Common myeloid progenitor, CD34-positive (primary cell): ENCODE measurements at regions not wholly inside any gene's neighbourhood (a gene's known extent, or its start where the extent isn't known, plus 50 kb on each side); places are given as distances from the start of the nearest gene placed in this dataset.
A peak's percentile ranks its signal among the peaks of the same experiment; 100 is the strongest.
"Not testable (repeated sequence)": the region's sequence is repeated elsewhere in the genome, so short reads cannot be mapped to it uniquely, and the experiment has no call there.

ENCODE experiments used
- CTCF ChIA-PET: fragments of 350-600 bp; sonication (Branson Sonifier 250); formaldehyde crosslinking; loops from one replicate; lab custom pipeline; 2021; ENCODE audit warnings: antibody characterized with exemption; lab: Charles Lee
- POLR2A ChIA-PET: fragments of 350-600 bp; sonication (Branson Sonifier 250); formaldehyde crosslinking; loops from one replicate; lab custom pipeline; 2021; ENCODE audit warnings: antibody characterized with exemption; lab: Charles Lee
- DNase-seq, 3 donors: peaks; one replicate each; pipeline versions ENCODE4 v3.0.0 to v3.0.0-alpha.2; 2013
- H3K27ac ChIP-seq, 2 experiments: 1 replicate in 1 of 2; 2 replicates in 1 of 2; pipeline ENCODE4 v1.7.0; 2013; ENCODE audit warnings: inconsistent platforms in 2 of 2, low read length in 2 of 2, mild to moderate bottlenecking in 2 of 2, low read depth in 1 of 2, moderate library complexity in 1 of 2; ENCODE audit not compliant: severe bottlenecking in 2 of 2, insufficient read depth in 1 of 2, poor library complexity in 1 of 2
- H3K27me3 ChIP-seq, 5 experiments: replicated peaks in 2 of 5; 1 replicate in 3 of 5; 2 replicates in 2 of 5; pipeline versions ENCODE4 v1.6.1 to v1.7.0; 2013; ENCODE audit warnings: low read length in 4 of 5, mild to moderate bottlenecking in 2 of 5, moderate library complexity in 2 of 5, inconsistent platforms in 1 of 5; ENCODE audit not compliant: insufficient read depth in 5 of 5, control insufficient read depth in 4 of 5
- H3K36me3 ChIP-seq, 4 experiments: 1 replicate in 2 of 4; 2 replicates in 2 of 4; pipeline versions ENCODE4 v1.6.1 to v1.7.0; 2013; ENCODE audit warnings: low read length in 3 of 4, control low read depth in 1 of 4, mild to moderate bottlenecking in 1 of 4; ENCODE audit not compliant: control insufficient read depth in 4 of 4, insufficient read depth in 4 of 4
- H3K4me1 ChIP-seq, 4 experiments: 1 replicate in 3 of 4; 2 replicates in 1 of 4; pipeline versions ENCODE4 v1.6.1 to v1.7.1; 2013; ENCODE audit warnings: low read length in 3 of 4, mild to moderate bottlenecking in 3 of 4, control low read depth in 1 of 4, inconsistent platforms in 1 of 4, moderate library complexity in 1 of 4; ENCODE audit not compliant: control insufficient read depth in 4 of 4, insufficient read depth in 4 of 4; ENCODE audit errors: control extremely low read depth in 1 of 4
- H3K4me3 ChIP-seq, 7 experiments: 1 replicate in 4 of 7; 2 replicates in 3 of 7; pipeline versions ENCODE4 v1.5.1 to v1.7.0; 2013; ENCODE audit warnings: mild to moderate bottlenecking in 7 of 7, low read length in 6 of 7, moderate library complexity in 6 of 7, inconsistent platforms in 2 of 7, low read depth in 2 of 7, control low read depth in 1 of 7; ENCODE audit not compliant: insufficient read depth in 4 of 7, control insufficient read depth in 1 of 7; ENCODE audit errors: extremely low read depth in 1 of 7
- H3K9me3 ChIP-seq, 5 experiments: 1 replicate in 4 of 5; 2 replicates in 1 of 5; pipeline versions ENCODE4 v1.6.1 to v1.7.1; 2013; ENCODE audit warnings: low read length in 4 of 5, mild to moderate bottlenecking in 2 of 5, inconsistent platforms in 1 of 5, low read depth in 1 of 5, moderate library complexity in 1 of 5; ENCODE audit not compliant: control insufficient read depth in 4 of 5, insufficient read depth in 2 of 5; ENCODE audit errors: control extremely low read depth in 1 of 5
- WGBS: methylation state at CpG from one replicate; pipeline ENCODE4 v1.1.5; 2013; ENCODE audit not compliant: insufficient coverage; 5-methylcytosine and 5-hydroxymethylcytosine counted together

- CTCF ChIA-PET = no interaction called here
- POLR2A ChIA-PET = no interaction called here
- Histone ChIP-seq H3K4me3 (no peak overlapping the region), H3K4me1 (no peaks in the 10 kb centered on the region), H3K27ac (no peak overlapping the region), H3K36me3 (no peaks in the 10 kb centered on the region), H3K9me3 (peaks cover 0 to 4% (median 0%) of the 10 kb centered on the region in 5 experiments), H3K27me3 (no peaks in the 10 kb centered on the region)
- 100% methylated on average over 3 of the region's 3 CpGs for WGBS
- no peak for DNase-seq
Measured at GRCh38 chr4:179059396-179059795, 1617.2 kb upstream of the AGA start.

- H3K27ac ChIP-seq, DNase-seq, H3K36me3 ChIP-seq, H3K27me3 ChIP-seq, H3K4me1 ChIP-seq, H3K9me3 ChIP-seq, H3K4me3 ChIP-seq, POLR2A ChIA-PET, CTCF ChIA-PET: not testable (repeated sequence)
- 97% methylated on average over 10 of the region's 12 CpGs for WGBS
Measured at GRCh38 chr4:179066254-179066653, 1624.0 kb upstream of the AGA start.

GRCh38 chr4:179071131-179071530 lies 1628.9 kb upstream of the AGA start:
- Histone ChIP-seq H3K4me3 (no peak overlapping the region), H3K36me3 (no peaks in the 10 kb centered on the region), H3K9me3 (no peaks in the 10 kb centered on the region), H3K27me3 (no peaks in the 10 kb centered on the region), H3K4me1 (no peaks in the 10 kb centered on the region), H3K27ac (no peak overlapping the region)
- DNase-seq = no peak
- WGBS = 100% methylated on average over 2 of the region's 2 CpGs
- ChIA-PET CTCF (no interaction called here), POLR2A (no interaction called here)

GRCh38 chr4:179076865-179077264 lies 1634.6 kb upstream of the AGA start:
- 93% methylated on average over 14 of the region's 14 CpGs for WGBS
- H3K9me3 ChIP-seq = no peaks in the 10 kb centered on the region
- no peaks in the 10 kb centered on the region for H3K27me3 ChIP-seq
- DNase-seq = no peak
- ChIA-PET CTCF (no interaction called here), POLR2A (no interaction called here)
- no peak overlapping the region for H3K27ac ChIP-seq
- no peaks in the 10 kb centered on the region for H3K4me1 ChIP-seq
- no peak overlapping the region for H3K4me3 ChIP-seq
- H3K36me3 ChIP-seq = no peaks in the 10 kb centered on the region

- H3K36me3 ChIP-seq = no peaks in the 10 kb centered on the region
- no peaks in the 10 kb centered on the region for H3K9me3 ChIP-seq
- H3K27ac ChIP-seq = no peak overlapping the region
- ChIA-PET CTCF (no interaction called here), POLR2A (no interaction called here)
- WGBS = 41% methylated on average over 3 of the region's 4 CpGs
- no peak overlapping the region for H3K4me3 ChIP-seq
- DNase-seq = peak; percentile 23 to 63 (median 56)
- H3K27me3 ChIP-seq = no peaks in the 10 kb centered on the region
- no peaks in the 10 kb centered on the region for H3K4me1 ChIP-seq
Measured at GRCh38 chr4:179095585-179096221, 1653.5 kb upstream of the AGA start.

GRCh38 chr4:179097741-179098140 lies 1655.5 kb upstream of the AGA start:
- DNase-seq = peak; percentile 16 to 48 (median 45)
- Histone ChIP-seq H3K27ac (no peak overlapping the region), H3K9me3 (no peaks in the 10 kb centered on the region), H3K36me3 (no peaks in the 10 kb centered on the region), H3K4me1 (no peaks in the 10 kb centered on the region), H3K4me3 (no peak overlapping the region), H3K27me3 (no peaks in the 10 kb centered on the region)
- CTCF ChIA-PET = no interaction called here
- POLR2A ChIA-PET = no interaction called here
- WGBS = no CpG with 5 or more reads among the region's 1 CpG

GRCh38 chr4:179110356-179110755 lies 1668.1 kb upstream of the AGA start:
- no peak for DNase-seq
- Histone ChIP-seq H3K9me3 (no peaks in the 10 kb centered on the region), H3K36me3 (no peaks in the 10 kb centered on the region), H3K27ac (no peak overlapping the region), H3K4me1 (no peaks in the 10 kb centered on the region), H3K4me3 (no peak overlapping the region), H3K27me3 (no peaks in the 10 kb centered on the region)
- 100% methylated on average over 1 of the region's 2 CpGs for WGBS
- ChIA-PET CTCF (no interaction called here), POLR2A (no interaction called here)
